ENCODE measurements at regions not wholly inside any gene's neighbourhood (a gene's known extent, or its start where the extent isn't known, plus 50 kb on each side); places are given as distances from the start of the nearest gene placed in this dataset.

DNA sequence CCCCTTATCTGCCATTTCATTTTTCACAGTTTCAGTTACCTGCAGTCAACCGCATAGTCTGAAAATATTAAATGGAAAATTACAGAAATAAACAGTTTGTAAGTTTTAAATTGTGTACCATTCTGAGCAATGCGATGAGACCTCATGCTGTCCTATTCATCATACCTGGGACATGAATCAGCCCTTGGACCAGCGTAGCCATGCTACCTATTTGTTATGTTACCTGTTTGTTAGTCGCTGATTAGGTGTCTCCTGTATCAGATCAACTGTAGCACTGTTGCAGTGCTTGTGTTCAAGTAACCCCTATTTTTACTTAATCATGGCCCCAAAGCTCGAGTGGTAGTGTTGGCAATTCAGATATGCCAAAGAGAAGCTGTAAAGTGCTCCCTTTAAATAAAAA lies 492.2 kb upstream of the AADAT start:
- TF ChIP-seq ZNF274 (IDR thresholded peaks at IDR 0.05; ENCODE audit: low read depth, low read length), result no peak
- no peak for TF ChIP-seq YY1 (IDR thresholded peaks at IDR 0.05; ENCODE audit: insufficient read depth, insufficient read length)

All from NT2/D1 (cell line).